ENCODE measurements at regions not wholly inside any gene's neighbourhood (a gene's known extent, or its start where the extent isn't known, plus 50 kb on each side); places are given as distances from the start of the nearest gene placed in this dataset.

GRCh38 chr9:87233431-87233830 lies 264.2 kb upstream of the DAPK1 start:
- Histone ChIP-seq H3K27me3 (ENCODE audit: insufficient read depth, low read length) (peaks cover 36% of the 10 kb centered on the region), H3K36me3 (ENCODE audit: control insufficient read depth in 1 of 2, insufficient read depth in 2 of 2, low read length in 2 of 2) (no peaks in the 10 kb centered on the region), H3K27ac (ENCODE audit: low read depth, low read length) (no peak overlapping the region), H3K4me1 (ENCODE audit: control insufficient read depth in 1 of 2, insufficient read depth in 2 of 2, low read length in 2 of 2) (no peaks in the 10 kb centered on the region), H3K4me2 (ENCODE audit: low read length) (no peak overlapping the region), H3K4me3 (replicated peaks in 1 of 2; ENCODE audit: low read depth in 1 of 2, low read length in 2 of 2) (no peak overlapping the region), H4K20me1 (ENCODE audit: insufficient read depth) (no peaks in the 10 kb centered on the region), H3K79me2 (ENCODE audit: insufficient read depth, low read length) (no peaks in the 10 kb centered on the region), H3K9ac (ENCODE audit: low read length) (no peak overlapping the region), H2AFZ (ENCODE audit: low read depth, low read length, poor library complexity, severe bottlenecking) (no peak overlapping the region), H3K9me2 (ENCODE audit: insufficient read depth) (no peaks in the 10 kb centered on the region), H3K9me3 (ENCODE audit: control insufficient read depth in 1 of 2, insufficient read depth in 1 of 2, low read depth in 1 of 2, low read length in 2 of 2) (no peaks in the 10 kb centered on the region)
- RAD21 ChIA-PET (ENCODE audit: low non-redundant PET in 1 of 2, low total read pairs in 2 of 2, uncharacterized antibody in 2 of 2, unreplicated experiment in 2 of 2), result no interaction called here
- BruUV-seq (replicated peaks), result no TSS peak
- DNase-seq (ENCODE audit: low read depth, low spot score) (no peak), ATAC-seq (no peak)
- intact Hi-C loops (cut with micrococcal nuclease), result no loop called here
- POLR2A ChIA-PET, result no interaction called here
- TF ChIP-seq FOSL1 (IDR thresholded peaks at IDR 0.05; ENCODE audit: low read depth), result no peak
- no peak for TF ChIP-seq CEBPB (IDR thresholded peaks at IDR 0.05; ENCODE audit: low read depth)
- no peak for TF ChIP-seq EZH2phosphoT487 (IDR thresholded peaks at IDR 0.05; ENCODE audit: borderline replicate concordance)
- TF ChIP-seq REST (IDR thresholded peaks at IDR 0.05; ENCODE audit: low read depth), result no peak
- no peak for TF ChIP-seq ZBTB33 (IDR thresholded peaks at IDR 0.05; ENCODE audit: extremely low read depth, insufficient replicate concordance, low read length)
- no peak for TF ChIP-seq ELF1 (IDR thresholded peaks at IDR 0.05; ENCODE audit: borderline replicate concordance, low read depth)
- no peak for TF ChIP-seq ZFX (IDR thresholded peaks at IDR 0.05)
- TF ChIP-seq ZNF274 (IDR thresholded peaks at IDR 0.05; ENCODE audit: low read depth, low read length), result no peak
- no peak for TF ChIP-seq CBX3 (IDR thresholded peaks at IDR 0.05; ENCODE audit: low read depth)
- no peak for TF ChIP-seq MAX (IDR thresholded peaks at IDR 0.05)
- TF ChIP-seq SIN3A (IDR thresholded peaks at IDR 0.05; ENCODE audit: low read depth), result no peak
- no peak for TF ChIP-seq POLR2A (IDR thresholded peaks at IDR 0.05; ENCODE audit: borderline replicate concordance, extremely low read depth, insufficient read depth, insufficient read length)
- CTCF ChIA-PET, result no interaction called here

Measured in HCT116 (cell line).